ENCODE measurements at regions not wholly inside any gene's neighbourhood (a gene's known extent, or its start where the extent isn't known, plus 50 kb on each side); places are given as distances from the start of the nearest gene placed in this dataset.

GRCh38 chr10:36801660-36802059 lies 323.7 kb upstream of the ANKRD30A start:
- no peak for TF ChIP-seq POLR2A (IDR thresholded peaks at IDR 0.05; ENCODE audit: extremely low read depth, insufficient read length)
- TF ChIP-seq MYC (IDR thresholded peaks at IDR 0.05; ENCODE audit: low read depth, low read length), result no peak
- no peak for TF ChIP-seq MAX (IDR thresholded peaks at IDR 0.05; ENCODE audit: low read depth, low read length)
- no peak for TF ChIP-seq CTCF (IDR thresholded peaks at IDR 0.05; ENCODE audit: low read depth, low read length)
- no peak overlapping the region for H3K4me3 ChIP-seq (ENCODE audit: low read depth, low read length)
- no peak for DNase-seq (ENCODE audit: low read depth)

- DNase-seq (ENCODE audit: low read depth), result no peak
- no peak overlapping the region for H3K4me3 ChIP-seq (ENCODE audit: low read depth, low read length)
- TF ChIP-seq POLR2A (IDR thresholded peaks at IDR 0.05; ENCODE audit: extremely low read depth, insufficient read length) (no peak), MAX (IDR thresholded peaks at IDR 0.05; ENCODE audit: low read depth, low read length) (no peak), CTCF (IDR thresholded peaks at IDR 0.05; ENCODE audit: low read depth, low read length) (no peak), MYC (IDR thresholded peaks at IDR 0.05; ENCODE audit: low read depth, low read length) (no peak)
Measured at GRCh38 chr10:36794981-36795380, 330.4 kb upstream of the ANKRD30A start.

- TF ChIP-seq POLR2A (IDR thresholded peaks at IDR 0.05; ENCODE audit: extremely low read depth, insufficient read length) (no peak), MAX (IDR thresholded peaks at IDR 0.05; ENCODE audit: low read depth, low read length) (no peak), MYC (IDR thresholded peaks at IDR 0.05; ENCODE audit: low read depth, low read length) (no peak), CTCF (IDR thresholded peaks at IDR 0.05; ENCODE audit: low read depth, low read length) (no peak)
- DNase-seq (ENCODE audit: low read depth), result no peak
- H3K4me3 ChIP-seq (ENCODE audit: low read depth, low read length), result no peak overlapping the region
Measured at GRCh38 chr10:36789974-36790373, 335.4 kb upstream of the ANKRD30A start.

GRCh38 chr10:36788152-36788551 lies 337.2 kb upstream of the ANKRD30A start:
- TF ChIP-seq CTCF (IDR thresholded peaks at IDR 0.05; ENCODE audit: low read depth, low read length) (no peak), MYC (IDR thresholded peaks at IDR 0.05; ENCODE audit: low read depth, low read length) (no peak), POLR2A (IDR thresholded peaks at IDR 0.05; ENCODE audit: extremely low read depth, insufficient read length) (no peak), MAX (IDR thresholded peaks at IDR 0.05; ENCODE audit: low read depth, low read length) (no peak)
- H3K4me3 ChIP-seq (ENCODE audit: low read depth, low read length), result no peak overlapping the region
- DNase-seq (ENCODE audit: low read depth), result no peak

GRCh38 chr10:36783400-36783799 lies 342.0 kb upstream of the ANKRD30A start:
- no peak overlapping the region for H3K4me3 ChIP-seq (ENCODE audit: low read depth, low read length)
- no peak for TF ChIP-seq CTCF (IDR thresholded peaks at IDR 0.05; ENCODE audit: low read depth, low read length)
- no peak for TF ChIP-seq POLR2A (IDR thresholded peaks at IDR 0.05; ENCODE audit: extremely low read depth, insufficient read length)
- no peak for TF ChIP-seq MAX (IDR thresholded peaks at IDR 0.05; ENCODE audit: low read depth, low read length)
- TF ChIP-seq MYC (IDR thresholded peaks at IDR 0.05; ENCODE audit: low read depth, low read length), result no peak
- DNase-seq (ENCODE audit: low read depth), result no peak

- TF ChIP-seq POLR2A (IDR thresholded peaks at IDR 0.05; ENCODE audit: extremely low read depth, insufficient read length), result no peak
- TF ChIP-seq CTCF (IDR thresholded peaks at IDR 0.05; ENCODE audit: low read depth, low read length), result no peak
- no peak for TF ChIP-seq MAX (IDR thresholded peaks at IDR 0.05; ENCODE audit: low read depth, low read length)
- TF ChIP-seq MYC (IDR thresholded peaks at IDR 0.05; ENCODE audit: low read depth, low read length), result no peak
- DNase-seq (ENCODE audit: low read depth), result no peak
- H3K4me3 ChIP-seq (ENCODE audit: low read depth, low read length), result no peak overlapping the region
Measured at GRCh38 chr10:36781570-36781969, 343.8 kb upstream of the ANKRD30A start.
